ENCODE measurements at regions not wholly inside any gene's neighbourhood (a gene's known extent, or its start where the extent isn't known, plus 50 kb on each side); places are given as distances from the start of the nearest gene placed in this dataset.

DNA sequence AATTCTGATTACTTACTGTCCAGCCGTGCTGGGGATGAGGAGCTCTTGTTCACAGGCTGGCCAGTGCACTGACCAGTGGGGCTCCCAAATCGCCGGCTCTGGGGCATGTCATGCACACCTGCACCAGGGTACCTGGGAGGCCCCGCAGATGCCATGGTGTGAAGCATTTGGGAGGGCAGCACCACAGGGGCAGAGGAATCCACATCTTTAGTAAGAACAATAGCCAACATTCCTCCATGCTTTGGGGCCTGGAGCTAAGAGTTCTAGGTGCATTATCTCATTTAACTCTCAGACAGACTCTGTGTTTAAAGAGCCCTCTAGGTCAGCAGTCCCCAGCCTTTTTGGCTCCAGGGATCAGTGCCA lies 104.2 kb downstream of the ACKR3 start:
- DNase-seq: no peak

DNA sequence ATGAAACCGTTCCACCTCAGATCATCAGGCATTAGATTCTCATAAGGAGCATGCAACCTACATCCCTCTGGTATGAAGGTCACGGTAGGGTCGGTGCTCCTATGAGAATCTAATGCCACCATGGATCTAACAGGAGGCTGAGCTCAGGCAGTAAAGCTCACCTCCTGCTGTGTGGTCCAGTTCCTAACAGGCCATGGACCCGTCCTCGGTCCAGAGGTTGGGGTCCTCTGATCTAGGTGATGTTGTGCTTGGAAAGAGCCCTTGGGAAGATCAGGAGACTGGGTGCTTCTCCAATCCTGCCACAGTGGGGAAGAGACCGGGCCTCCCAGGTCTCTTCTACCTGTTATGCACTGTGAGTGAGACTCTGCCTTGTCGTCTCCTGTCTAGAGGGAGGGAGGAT lies 104.6 kb downstream of the ACKR3 start:
- no peak for DNase-seq

GRCh38 chr2:236674646-236675045 lies 105.0 kb downstream of the ACKR3 start:
- DNase-seq: no peak

- no peak for DNase-seq
Observed at GRCh38 chr2:236675051-236675450, 105.4 kb downstream of the ACKR3 start.

GRCh38 chr2:236675526-236675925 lies 105.9 kb downstream of the ACKR3 start:
- DNase-seq: no peak

DNA sequence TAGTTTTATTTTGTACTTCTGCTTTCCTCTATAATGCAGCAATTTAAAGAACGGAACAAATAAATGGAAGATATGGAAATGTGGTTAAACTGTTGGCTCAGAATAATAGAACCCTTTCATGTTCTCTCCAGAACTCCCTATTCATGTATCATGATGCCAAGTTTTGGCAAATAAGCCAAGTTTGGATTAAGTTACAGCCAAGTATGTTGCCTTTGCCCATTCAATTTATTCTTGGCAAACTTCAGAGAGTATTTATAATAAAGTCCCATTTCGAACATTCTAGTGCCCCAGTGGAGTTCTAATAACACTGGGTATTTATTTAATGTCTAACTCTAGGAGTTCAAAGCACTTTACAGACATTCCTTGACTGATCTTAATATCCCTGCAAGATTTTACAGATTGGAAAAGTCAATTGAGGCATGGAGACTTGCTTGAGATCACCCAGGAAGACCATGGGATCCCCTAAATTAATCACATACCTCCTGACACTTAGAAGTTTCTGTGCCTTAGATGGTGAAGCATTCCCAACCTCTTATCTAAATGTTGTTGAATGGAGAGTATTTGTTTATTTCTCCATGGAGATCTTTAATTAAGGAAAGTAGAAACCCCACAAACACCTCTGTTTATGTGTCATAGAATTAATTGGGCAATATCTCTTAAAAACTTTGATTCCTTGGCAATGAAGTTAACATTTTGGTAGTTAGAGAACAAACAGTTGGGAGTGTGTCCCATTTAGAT lies 106.7 kb downstream of the ACKR3 start:
- no peak for DNase-seq

GRCh38 chr2:236677368-236677767 lies 107.7 kb downstream of the ACKR3 start:
- no peak for DNase-seq

GRCh38 chr2:236678307-236678975 lies 108.8 kb downstream of the ACKR3 start:
- no peak for DNase-seq

DNA sequence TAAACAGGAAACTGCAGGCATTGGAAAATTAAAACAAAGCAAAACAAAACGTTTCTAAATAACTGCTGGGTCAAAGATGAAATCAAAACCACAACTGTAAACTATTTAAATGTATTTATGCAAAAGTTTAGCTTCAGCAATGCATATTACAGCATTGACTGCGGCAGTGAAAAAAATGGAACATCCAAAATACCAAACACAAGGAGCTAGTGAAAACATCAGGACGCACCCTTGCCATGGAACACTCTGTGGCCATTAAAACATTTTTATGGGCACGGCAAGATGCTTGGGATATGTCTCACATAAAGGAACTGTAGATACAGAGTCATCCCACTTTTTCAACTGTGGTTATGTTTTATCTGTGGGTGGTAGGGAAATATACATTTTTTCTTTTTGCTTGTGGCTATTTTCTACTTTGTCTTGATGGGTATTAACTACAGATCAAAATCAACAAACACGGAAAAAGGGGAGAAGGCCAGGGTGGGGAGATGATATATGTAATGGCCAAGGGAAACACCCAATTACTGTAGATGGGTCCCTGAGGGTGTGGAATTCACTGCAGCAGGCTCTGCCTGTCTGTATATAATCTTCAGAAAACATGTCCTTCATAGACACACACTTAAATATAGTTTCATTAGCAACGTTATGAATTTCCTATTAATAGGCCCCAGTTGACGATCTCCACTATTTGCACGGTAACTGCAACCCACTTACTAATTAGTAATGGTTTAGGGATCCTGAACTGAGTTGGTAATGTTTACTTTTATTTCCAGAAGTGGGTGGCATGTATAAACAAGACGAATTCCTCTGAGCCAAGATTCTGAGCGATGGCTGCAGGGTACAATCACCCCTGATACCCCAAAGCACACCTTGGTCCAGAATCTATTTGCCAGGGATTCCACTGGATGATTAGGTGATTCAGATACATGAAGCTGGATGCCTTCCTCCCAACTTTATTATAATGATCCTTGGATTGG lies 110.5 kb downstream of the ACKR3 start:
- DNase-seq: no peak

- DNase-seq: no peak
Observed at GRCh38 chr2:236682651-236683422, 113.2 kb downstream of the ACKR3 start.

DNA sequence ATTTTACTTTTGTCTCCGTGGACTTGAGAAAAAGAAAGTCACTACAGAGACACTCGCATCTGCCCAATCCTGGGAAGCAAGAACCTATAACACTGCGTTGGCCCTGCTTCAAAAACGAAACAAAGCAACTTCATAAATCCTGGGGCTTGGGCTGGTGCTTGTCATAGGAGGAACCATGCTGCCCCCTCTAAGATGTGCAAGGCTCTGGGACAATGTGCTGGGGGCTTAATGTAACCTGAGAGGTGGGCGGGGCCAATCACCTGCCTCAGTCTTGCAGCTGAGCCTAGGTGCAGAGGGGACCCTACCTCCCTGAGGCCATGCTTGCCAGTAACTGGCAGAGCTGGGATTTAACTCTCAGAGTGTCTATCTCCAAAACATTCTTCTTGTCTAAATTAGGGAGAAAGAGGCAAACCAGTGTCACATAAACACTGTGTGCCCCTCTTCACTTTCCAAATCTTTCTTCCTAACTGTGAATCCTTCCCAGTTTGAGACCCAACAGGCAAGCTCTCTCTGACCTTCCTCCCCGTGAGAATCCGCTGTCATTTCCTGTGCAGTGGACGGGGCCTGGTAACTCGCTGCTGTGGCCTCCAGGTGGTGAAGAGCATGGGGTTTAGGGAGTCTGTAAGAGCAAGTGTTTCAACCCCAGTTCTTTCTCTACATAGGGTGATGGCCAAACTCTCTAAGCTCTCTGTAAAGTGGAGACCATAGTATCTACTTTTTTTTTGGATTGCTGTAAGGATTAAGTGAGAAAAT lies 115.1 kb downstream of the ACKR3 start:
- DNase-seq: no peak

- DNase-seq: no peak
Observed at GRCh38 chr2:236685361-236685760, 115.7 kb downstream of the ACKR3 start.

- DNase-seq: no peak
Observed at GRCh38 chr2:236685979-236686520, 116.4 kb downstream of the ACKR3 start.

- no peak for DNase-seq
Observed at GRCh38 chr2:236686561-236686960, 116.9 kb downstream of the ACKR3 start.

- no peak for DNase-seq
Observed at GRCh38 chr2:236687296-236687965, 117.8 kb downstream of the ACKR3 start.

DNA sequence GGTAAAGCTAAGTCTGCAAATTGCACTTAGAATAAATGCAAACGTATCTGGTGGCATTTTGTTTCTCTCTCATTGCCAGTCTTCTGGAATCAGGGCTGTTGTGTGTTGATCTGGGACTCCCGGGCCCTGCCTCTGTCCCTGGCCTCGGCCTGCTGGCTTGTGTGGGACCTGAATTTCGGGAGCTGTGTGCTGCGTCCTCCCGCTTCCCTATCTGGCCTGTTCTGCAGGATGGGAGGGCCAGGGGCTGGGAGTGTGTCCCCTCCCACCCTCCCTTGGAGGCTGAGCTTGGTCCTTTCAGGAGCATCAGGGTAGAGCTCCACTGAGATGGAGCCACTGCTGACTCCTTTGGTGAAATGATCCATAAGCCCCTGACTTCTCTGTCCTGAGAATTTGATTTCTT lies 118.5 kb downstream of the ACKR3 start:
- no peak for DNase-seq

DNA sequence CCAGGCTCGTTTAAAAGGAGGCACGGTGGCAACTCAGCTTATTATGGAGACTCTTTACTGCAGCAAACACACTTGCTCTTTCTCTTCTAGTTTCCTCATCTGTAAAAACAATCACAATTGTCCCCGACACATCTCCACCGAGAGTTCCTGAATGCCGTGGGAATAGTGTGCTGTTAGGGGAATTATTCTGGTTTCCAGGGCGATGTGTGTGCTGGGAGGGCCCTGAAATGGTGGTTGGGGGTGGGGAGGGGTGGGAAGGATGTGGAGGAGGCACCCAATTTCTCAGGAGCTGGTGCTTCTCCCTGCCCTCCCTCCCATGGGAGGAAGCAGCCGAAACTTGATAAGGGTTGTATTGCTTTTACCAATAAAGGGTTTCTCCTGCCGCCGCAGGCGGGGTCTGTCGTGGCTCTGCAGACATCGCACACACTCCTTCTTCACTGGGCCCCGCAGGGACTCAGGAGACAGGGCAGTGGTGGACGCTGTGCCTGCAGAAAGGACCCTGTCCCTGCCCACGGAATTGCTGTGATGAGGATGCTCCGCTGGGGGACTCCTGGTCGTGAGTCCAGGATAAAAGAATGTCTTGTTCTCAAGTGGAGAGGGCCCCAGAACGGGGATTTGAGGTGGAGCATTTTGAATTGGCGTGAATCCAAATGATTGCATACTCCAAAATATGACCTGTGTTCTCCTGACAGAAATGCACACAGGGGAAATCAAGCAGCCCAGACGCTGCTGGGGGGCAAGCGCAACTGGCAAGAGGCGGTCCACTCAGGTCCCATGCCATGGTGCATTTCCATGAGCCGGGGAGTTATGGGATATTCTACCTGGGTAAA lies 119.2 kb downstream of the ACKR3 start:
- DNase-seq: no peak

DNA sequence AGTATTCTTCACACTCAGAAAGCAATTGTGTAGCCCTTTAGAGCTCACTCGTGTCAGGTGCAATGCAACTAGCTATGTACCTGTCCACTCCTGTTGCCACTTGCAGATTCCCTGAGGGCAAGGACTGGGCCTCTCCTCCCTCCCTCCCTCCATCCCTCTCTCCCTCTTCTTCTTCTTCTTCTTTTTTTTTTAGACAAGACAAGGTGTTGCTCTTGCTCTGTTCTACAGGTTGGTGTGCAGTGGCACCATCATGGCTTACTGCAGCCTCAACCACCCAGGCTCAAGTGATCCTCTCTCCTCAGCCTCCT lies 119.7 kb downstream of the ACKR3 start:
- DNase-seq: no peak

DNA sequence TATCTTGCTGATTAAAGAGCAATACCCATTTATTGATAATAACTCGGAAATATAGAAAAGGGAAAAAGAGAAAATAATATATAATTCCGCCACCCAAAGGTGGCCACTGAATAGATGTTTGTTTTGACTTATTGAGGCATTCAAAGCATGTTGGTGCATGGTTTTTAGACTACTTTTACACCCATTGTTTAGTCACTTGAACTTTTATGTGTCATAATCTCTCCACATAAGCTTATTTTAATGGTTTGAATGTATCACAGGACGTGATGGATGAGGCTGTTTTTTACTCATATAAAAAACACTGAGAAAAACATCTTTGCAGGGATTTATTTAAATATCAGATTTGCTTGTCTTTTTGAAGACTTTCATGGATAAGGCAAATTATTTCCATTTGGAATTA lies 120.4 kb downstream of the ACKR3 start:
- DNase-seq: no peak

- no peak for DNase-seq
Observed at GRCh38 chr2:236690726-236691125, 121.1 kb downstream of the ACKR3 start.

All from hindlimb muscle (tissue), 1 donor.